ENCODE measurements at regions not wholly inside any gene's neighbourhood (a gene's known extent, or its start where the extent isn't known, plus 50 kb on each side); places are given as distances from the start of the nearest gene placed in this dataset.

DNA sequence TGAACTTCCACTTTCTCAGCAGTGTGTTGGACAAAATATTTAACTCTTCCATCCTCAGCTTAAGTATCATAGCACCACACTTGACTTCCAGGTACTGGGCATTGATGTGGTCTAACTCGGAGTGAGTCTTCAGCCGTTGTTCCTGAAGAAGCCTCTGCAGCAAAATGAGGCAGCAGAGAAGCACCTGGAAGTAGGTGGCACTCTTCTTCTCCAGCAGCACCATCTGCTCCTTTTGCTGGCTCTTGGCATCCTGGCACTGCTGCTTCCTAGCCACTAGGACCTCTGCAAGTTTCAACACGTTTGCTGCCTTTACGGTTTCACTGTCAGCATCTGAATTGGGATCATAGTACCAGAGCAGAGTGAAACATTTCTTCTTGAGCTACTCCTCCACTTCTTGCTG is 162.5 kb upstream of the GORAB start:
- Histone ChIP-seq H3K27me3 (replicated peaks in 1 of 4; ENCODE audit: control insufficient read depth in 3 of 4, extremely low read depth in 1 of 4, insufficient read depth in 3 of 4, low read length in 3 of 4) (no peaks in the 10 kb centered on the region), H3K27ac (ENCODE audit: low read depth, low read length) (no peak overlapping the region), H3K4me3 (ENCODE audit: extremely low read depth in 1 of 4, insufficient read depth in 2 of 4, low read depth in 3 of 4, low read length in 4 of 4) (no peak overlapping the region), H3K18ac (ENCODE audit: extremely low read depth, low read length) (no peak overlapping the region), H3K14ac (ENCODE audit: insufficient read length) (no peak overlapping the region), H3K23ac (ENCODE audit: insufficient read length) (no peak overlapping the region), H3K56ac (replicated peaks; ENCODE audit: insufficient read length, low read depth, low read length) (no peak overlapping the region), H2AK5ac (ENCODE audit: low read depth, low read length) (no peak overlapping the region), H2BK20ac (ENCODE audit: low read length) (no peak overlapping the region), H4K5ac (ENCODE audit: insufficient read length, low read depth, low read length) (no peak overlapping the region), H2BK120ac (replicated peaks; ENCODE audit: low read depth, low read length) (no peak overlapping the region), H2BK5ac (ENCODE audit: low read depth, low read length) (no peak overlapping the region), H4K91ac (replicated peaks; ENCODE audit: insufficient read length, low read length) (no peak overlapping the region), H2BK12ac (ENCODE audit: low read depth, low read length) (no peak overlapping the region), H3K4ac (replicated peaks; ENCODE audit: insufficient read length, low read depth, low read length) (no peak overlapping the region), H3K4me2 (ENCODE audit: insufficient read depth in 1 of 2, low read depth in 2 of 2, low read length in 2 of 2) (no peak overlapping the region), H4K8ac (ENCODE audit: extremely low read depth, insufficient read depth, low read length) (no peak overlapping the region), H3K9ac (replicated peaks in 1 of 4; ENCODE audit: extremely low read depth in 1 of 4, low read depth in 3 of 4, low read length in 3 of 4) (no peak overlapping the region), H3K23me2 (ENCODE audit: low read depth, low read length) (no peaks in the 10 kb centered on the region), H3K36me3 (ENCODE audit: control insufficient read depth in 2 of 4, insufficient read depth in 4 of 4, low read length in 3 of 4) (no peaks in the 10 kb centered on the region), H3K79me1 (ENCODE audit: low read depth, low read length) (no peaks in the 10 kb centered on the region), H2AFZ (ENCODE audit: low read length) (no peak overlapping the region), H3K9me3 (ENCODE audit: insufficient read depth in 2 of 2, low read depth in 1 of 2, low read length in 1 of 2) (no peaks in the 10 kb centered on the region), H3K79me2 (ENCODE audit: control insufficient read depth in 1 of 2, insufficient read depth in 2 of 2, low read length in 2 of 2) (no peaks in the 10 kb centered on the region), H2BK15ac (ENCODE audit: low read length) (no peak overlapping the region), H4K20me1 (replicated peaks in 1 of 2; ENCODE audit: control insufficient read depth in 1 of 2, insufficient read depth in 2 of 2, low read length in 2 of 2) (no peaks in the 10 kb centered on the region), H3K4me1 (replicated peaks in 1 of 4; ENCODE audit: control insufficient read depth in 3 of 4, insufficient read depth in 4 of 4, low read length in 3 of 4) (no peaks in the 10 kb centered on the region)
- FAIRE-seq: no peak
- no peak for DNase-seq (ENCODE audit: low read depth in 1 of 2, low spot score in 2 of 2)
- CTCF ChIA-PET (ENCODE audit: partially characterized antibody): no interaction called here
- POLR2A ChIA-PET (ENCODE audit: partially characterized antibody): no interaction called here
- WGBS, 2 experiments (ENCODE audit: extremely low coverage in 1 of 2, insufficient coverage in 1 of 2, insufficient read length in 1 of 2, insufficient replicate concordance in 2 of 2, low coverage in 1 of 2, low lambda C conversion rate in 2 of 2, missing lambda C conversion rate in 1 of 2): 94% methylated on average over 4 of the region's 4 CpGs; no CpG with 5 or more reads in 1 of the 2 experiments
- no peak for TF ChIP-seq SIRT6 (IDR thresholded peaks at IDR 0.05; ENCODE audit: low read length)
- no peak for TF ChIP-seq POLR2AphosphoS5 (IDR thresholded peaks at IDR 0.05; ENCODE audit: low read depth, low read length)
- no peak for TF ChIP-seq NANOG (IDR thresholded peaks at IDR 0.05; ENCODE audit: insufficient read depth, low read depth, low read length, poor library complexity, severe bottlenecking)

Data from H1 (cell line).